Neural progenitor cell (in vitro differentiated cells): ENCODE measurements at regions not wholly inside any gene's neighbourhood (a gene's known extent, or its start where the extent isn't known, plus 50 kb on each side); places are given as distances from the start of the nearest gene placed in this dataset.

Experiments used
- CTCF ChIP-seq: fragments of 200-600 bp; sonication (generic); IDR thresholded peaks from 2 replicates; pipeline ENCODE4 v1.5.1; 2017; ENCODE audit warnings: antibody characterized with exemption, mild to moderate bottlenecking
- EZH2 ChIP-seq: fragments of 200-600 bp; sonication (generic); IDR thresholded peaks from 2 replicates; pipeline ENCODE4 v1.6.1; 2017; ENCODE audit warnings: antibody characterized with exemption, mild to moderate bottlenecking, moderate library complexity
- EZH2phosphoT487 ChIP-seq: fragments of 200-600 bp; sonication (generic); IDR thresholded peaks from 2 replicates; pipeline ENCODE4 v1.6.1; 2017; ENCODE audit warnings: antibody characterized with exemption

GRCh38 chr18:78127041-78127440 lies 852.6 kb upstream of the SALL3 start:
- TF ChIP-seq CTCF (no peak), EZH2 (no peak), EZH2phosphoT487 (no peak)
